Ishikawa (cell line): ENCODE measurements at regions not wholly inside any gene's neighbourhood (a gene's known extent, or its start where the extent isn't known, plus 50 kb on each side); places are given as distances from the start of the nearest gene placed in this dataset.

Experiments
- CEBPB ChIP-seq: IDR thresholded peaks from 2 replicates; pipeline ENCODE4 v1.6.1; 2012
- CREB1 ChIP-seq: IDR thresholded peaks from 2 replicates; pipeline ENCODE4 v1.6.1; 2012; ENCODE audit warnings: low read depth
- EP300 ChIP-seq: IDR thresholded peaks from 2 replicates; pipeline ENCODE4 v1.6.1; 2012; ENCODE audit warnings: borderline replicate concordance
- FOXM1 ChIP-seq: IDR thresholded peaks from 2 replicates; pipeline ENCODE4 v1.6.1; 2012; ENCODE audit warnings: low read depth, borderline replicate concordance
- RAD21 ChIP-seq: IDR thresholded peaks from 2 replicates; pipeline ENCODE4 v1.6.1; 2012; ENCODE audit warnings: low read depth
- YY1 ChIP-seq: IDR thresholded peaks from 2 replicates; pipeline ENCODE4 v1.6.1; 2012; ENCODE audit warnings: low read depth
- TF ChIP-seq, protein P1 (sequence below): IDR thresholded peaks from 2 replicates; pipeline ENCODE4 v1.6.1; 2012
- TF ChIP-seq, protein P2 (sequence below): IDR thresholded peaks from 2 replicates; pipeline ENCODE4 v1.6.1; 2012; ENCODE audit warnings: low read depth, mild to moderate bottlenecking
- TF ChIP-seq, protein P3 (sequence below): IDR thresholded peaks from 2 replicates; pipeline ENCODE4 v1.6.1; 2012

DNA sequence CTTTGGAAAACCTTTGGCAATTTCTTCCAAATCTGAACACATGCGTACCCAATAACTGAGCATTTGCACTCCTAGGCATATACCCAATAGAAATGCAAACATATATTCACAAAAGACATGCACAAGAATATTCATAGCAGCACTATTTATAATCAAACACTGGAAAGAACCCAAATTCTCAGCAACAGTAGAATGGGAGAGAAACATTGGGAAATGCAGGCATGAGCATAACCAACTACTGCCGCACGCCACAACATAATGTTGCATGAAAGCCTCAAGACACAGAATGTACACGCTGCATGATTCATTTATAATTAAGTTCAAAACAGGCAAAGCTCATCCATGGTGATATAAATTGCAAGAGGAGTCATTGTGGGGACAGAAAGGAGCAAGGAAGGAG, 69.5 kb upstream of the FBXO28 start:
- TF ChIP-seq EP300 (no peak), YY1 (no peak), CREB1 (no peak), RAD21 (no peak), CEBPB (no peak), FOXM1 (no peak)
- TF ChIP-seq, protein P1, sequence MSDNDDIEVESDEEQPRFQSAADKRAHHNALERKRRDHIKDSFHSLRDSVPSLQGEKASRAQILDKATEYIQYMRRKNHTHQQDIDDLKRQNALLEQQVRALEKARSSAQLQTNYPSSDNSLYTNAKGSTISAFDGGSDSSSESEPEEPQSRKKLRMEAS, result no peak
- TF ChIP-seq, protein P2, sequence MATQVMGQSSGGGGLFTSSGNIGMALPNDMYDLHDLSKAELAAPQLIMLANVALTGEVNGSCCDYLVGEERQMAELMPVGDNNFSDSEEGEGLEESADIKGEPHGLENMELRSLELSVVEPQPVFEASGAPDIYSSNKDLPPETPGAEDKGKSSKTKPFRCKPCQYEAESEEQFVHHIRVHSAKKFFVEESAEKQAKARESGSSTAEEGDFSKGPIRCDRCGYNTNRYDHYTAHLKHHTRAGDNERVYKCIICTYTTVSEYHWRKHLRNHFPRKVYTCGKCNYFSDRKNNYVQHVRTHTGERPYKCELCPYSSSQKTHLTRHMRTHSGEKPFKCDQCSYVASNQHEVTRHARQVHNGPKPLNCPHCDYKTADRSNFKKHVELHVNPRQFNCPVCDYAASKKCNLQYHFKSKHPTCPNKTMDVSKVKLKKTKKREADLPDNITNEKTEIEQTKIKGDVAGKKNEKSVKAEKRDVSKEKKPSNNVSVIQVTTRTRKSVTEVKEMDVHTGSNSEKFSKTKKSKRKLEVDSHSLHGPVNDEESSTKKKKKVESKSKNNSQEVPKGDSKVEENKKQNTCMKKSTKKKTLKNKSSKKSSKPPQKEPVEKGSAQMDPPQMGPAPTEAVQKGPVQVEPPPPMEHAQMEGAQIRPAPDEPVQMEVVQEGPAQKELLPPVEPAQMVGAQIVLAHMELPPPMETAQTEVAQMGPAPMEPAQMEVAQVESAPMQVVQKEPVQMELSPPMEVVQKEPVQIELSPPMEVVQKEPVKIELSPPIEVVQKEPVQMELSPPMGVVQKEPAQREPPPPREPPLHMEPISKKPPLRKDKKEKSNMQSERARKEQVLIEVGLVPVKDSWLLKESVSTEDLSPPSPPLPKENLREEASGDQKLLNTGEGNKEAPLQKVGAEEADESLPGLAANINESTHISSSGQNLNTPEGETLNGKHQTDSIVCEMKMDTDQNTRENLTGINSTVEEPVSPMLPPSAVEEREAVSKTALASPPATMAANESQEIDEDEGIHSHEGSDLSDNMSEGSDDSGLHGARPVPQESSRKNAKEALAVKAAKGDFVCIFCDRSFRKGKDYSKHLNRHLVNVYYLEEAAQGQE, result no peak
- TF ChIP-seq, protein P3, sequence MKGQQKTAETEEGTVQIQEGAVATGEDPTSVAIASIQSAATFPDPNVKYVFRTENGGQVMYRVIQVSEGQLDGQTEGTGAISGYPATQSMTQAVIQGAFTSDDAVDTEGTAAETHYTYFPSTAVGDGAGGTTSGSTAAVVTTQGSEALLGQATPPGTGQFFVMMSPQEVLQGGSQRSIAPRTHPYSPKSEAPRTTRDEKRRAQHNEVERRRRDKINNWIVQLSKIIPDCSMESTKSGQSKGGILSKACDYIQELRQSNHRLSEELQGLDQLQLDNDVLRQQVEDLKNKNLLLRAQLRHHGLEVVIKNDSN, result no peak
